ENCODE measurements at regions not wholly inside any gene's neighbourhood (a gene's known extent, or its start where the extent isn't known, plus 50 kb on each side); places are given as distances from the start of the nearest gene placed in this dataset.

DNA sequence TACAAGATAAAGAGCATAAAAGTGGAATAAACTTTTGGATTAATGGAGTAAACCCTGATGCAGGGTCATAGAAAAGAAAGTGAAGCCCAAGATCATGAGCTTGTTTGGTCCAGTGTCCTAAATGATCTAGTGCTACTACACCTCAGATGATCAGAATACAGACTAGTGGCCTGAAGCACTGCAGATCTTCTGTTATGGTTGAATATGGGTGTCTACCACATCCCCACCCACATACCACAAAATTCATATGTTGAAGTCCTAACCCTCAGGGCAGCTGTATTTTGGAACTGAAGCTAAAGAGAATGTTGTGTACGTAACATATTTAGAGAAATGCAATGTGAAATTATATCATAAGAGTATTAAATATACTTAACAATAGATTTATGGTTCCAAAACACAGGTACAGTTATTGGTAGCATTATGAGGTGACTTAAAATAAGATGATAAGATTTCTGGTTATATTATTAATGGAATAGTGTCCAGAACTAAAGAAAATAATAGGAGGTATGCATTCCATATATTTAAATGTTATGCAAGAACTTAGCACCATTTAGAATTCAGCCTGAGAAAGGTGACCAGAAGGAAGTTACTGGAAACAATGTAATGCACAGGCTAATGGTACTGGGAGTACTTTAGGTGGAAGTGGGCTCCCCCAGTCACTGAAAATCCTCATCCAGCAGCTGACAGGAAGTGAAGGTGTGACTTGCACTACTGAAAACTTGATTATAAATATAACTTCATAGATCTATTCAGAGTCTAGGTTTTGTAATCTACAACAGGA, 1155.1 kb downstream of the TAF11L14 start:
- TF ChIP-seq EZH2 (IDR thresholded peaks at IDR 0.05; ENCODE audit: insufficient read depth, poor library complexity, severe bottlenecking), result no peak
- TF ChIP-seq EZH2phosphoT487 (IDR thresholded peaks at IDR 0.05; ENCODE audit: insufficient read depth, low read depth), result no peak
